Cerebellar nuclear complex (tissue), 1 donor: ENCODE measurements at regions not wholly inside any gene's neighbourhood (a gene's known extent, or its start where the extent isn't known, plus 50 kb on each side); places are given as distances from the start of the nearest gene placed in this dataset.
"Not testable (repeated sequence)": the region's sequence is repeated elsewhere in the genome, so short reads cannot be mapped to it uniquely, and the experiment has no call there.

ENCODE experiments used
- DNase-seq, 2 experiments: peaks; one replicate each; lab custom pipeline; 2025; lab: John Stamatoyannopoulos, UW

GRCh38 chr2:61675204-61675603, 137.0 kb upstream of the XPO1 start:
- DNase-seq, result no peak

- DNase-seq, result no peak
These were observed 133.6 kb upstream of the XPO1 start for GRCh38 chr2:61671561-61672315.

GRCh38 chr2:61670591-61671501, 132.7 kb upstream of the XPO1 start:
- no peak for DNase-seq

GRCh38 chr2:61664190-61664589, 126.0 kb upstream of the XPO1 start:
- DNase-seq, result no peak

- DNase-seq, result no peak
These were observed 124.8 kb upstream of the XPO1 start for GRCh38 chr2:61662990-61663389.

DNA sequence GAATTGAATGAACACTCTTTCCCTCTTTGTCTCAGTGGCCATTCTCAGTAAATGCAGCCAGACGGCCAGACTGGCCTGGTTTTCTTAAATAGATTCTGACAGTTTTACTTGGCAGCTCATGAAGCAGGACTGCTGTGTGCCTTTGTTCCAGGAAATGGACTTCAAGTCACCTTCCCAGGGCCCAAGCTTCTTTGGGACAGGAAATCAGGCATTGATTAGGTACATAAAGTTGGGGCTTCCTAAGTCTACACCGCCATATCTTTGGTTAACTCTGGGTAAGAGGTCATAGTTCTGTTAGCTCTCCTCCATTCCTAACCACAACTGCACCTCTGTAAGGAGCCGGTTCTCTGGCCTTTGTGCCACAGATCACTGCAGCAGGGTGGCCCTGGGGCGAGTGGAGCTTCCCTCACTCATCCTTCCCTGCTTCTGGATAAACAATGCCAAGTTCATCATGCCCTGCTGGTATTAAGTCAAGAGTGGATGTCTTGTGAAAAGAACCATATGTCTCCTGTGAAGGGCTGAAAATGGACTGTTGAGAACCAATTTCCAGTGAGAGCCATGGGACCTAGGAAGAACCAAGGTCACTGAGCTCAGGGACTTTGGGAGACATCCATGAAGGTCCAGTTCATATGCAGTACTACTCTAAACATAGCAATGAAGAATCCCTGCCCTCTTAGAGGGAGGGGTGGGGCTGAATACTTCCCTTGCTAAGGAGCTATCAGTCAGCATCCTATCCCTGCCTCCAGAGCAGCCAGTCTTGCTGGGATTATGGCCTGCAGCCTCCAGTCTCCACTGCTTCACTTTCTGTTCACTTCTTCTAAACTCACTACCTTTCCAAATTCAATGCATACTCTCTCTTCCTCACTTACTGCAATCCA, 122.6 kb upstream of the XPO1 start:
- no peak for DNase-seq

- no peak for DNase-seq
These were observed 121.0 kb upstream of the XPO1 start for GRCh38 chr2:61658841-61659780.

DNA sequence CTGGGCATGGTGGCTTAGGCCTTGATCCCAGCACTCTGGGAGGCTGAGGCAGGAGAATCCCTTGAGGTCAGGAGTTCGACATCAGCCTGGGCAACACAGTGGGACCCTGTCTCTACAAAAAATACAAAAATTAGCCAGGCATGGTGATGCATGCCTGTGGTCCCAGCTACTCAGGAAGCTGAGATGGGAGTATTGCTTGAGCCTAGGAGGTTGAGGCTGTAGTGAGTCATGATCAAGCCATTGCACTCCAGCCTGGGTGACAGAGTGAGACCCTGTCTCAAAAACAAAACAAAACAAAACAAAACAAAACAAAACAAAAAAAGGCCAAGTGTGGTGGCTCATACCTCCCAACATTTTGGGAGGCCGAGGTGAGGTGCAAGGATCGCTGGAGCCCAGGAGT, 111.8 kb upstream of the XPO1 start:
- not testable (repeated sequence) for DNase-seq

DNA sequence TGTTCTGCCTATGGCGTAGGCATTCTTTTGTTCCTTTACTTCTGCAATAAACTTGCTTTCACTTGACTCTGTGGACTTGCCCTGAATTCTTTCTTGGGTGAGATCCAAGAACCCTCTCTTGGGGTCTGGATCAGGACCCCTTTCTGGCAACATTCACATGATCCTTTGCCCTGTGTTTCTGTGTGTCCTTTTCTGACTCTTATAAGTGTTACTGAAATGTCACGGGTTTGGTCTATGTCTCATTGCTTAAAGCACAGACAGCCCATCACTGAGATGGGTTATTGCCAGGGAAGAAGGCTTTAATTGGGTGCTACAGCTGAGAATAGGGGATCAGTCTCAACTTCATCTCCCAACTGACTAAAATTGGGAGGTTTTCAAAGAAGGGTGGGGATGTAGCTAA, 110.9 kb upstream of the XPO1 start:
- DNase-seq, result no peak

DNA sequence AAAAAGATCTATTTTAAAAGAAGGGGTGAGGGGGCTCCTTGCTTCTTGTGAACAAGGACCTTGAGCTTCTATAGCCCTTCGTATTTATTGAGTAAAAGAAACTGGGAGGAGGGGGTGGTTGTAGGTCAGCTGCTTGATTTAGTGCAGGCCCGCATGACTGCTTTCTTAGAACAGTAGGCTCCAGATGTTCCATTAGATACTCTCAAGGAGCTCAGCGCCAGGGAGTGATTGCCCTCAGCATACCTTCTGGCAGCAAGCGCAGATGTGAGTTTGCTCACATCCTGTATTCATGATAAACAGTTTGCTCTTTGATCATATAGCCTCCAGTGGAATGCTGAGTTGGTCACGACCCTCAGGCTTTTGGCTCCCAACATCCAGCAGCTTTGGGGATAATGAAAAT, 108.9 kb upstream of the XPO1 start:
- DNase-seq, result no peak

DNA sequence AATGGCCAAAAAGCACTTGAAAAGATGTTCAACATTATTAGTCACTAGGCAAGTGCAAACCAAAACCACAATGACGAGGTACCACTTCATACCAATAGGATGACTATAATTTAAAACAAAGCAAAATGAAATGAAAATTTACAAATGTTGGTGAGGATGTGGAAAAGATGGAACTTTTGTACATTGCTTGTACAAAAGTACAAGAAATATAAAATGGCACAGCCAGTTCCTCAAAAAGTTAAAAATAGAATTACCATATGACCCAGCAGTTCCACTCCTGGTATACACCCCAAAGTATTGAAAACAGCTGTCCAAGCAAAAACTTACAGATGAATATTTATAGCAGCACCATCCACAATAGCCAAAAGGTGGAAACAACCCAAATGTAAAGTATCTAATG, 107.8 kb upstream of the XPO1 start:
- DNase-seq, result no peak

DNA sequence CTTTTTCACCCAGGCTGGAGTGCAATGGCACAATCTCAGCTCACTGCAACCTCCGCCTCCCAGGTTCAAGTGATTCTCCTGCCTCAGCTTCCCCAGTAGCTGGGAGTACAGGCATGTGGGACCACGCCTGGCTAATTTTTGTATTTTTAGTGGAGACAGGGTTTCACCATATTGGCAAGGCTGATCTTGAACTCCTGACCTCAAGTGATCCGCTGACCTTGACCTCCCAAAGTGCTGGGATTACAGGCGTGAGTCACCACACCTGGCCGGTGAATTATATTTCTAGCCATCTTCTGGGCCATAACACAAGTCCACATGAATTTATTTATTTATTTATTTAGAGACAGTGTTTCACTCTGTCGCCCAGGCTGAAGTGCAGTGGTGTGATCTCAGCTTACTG, 105.0 kb upstream of the XPO1 start:
- DNase-seq, result not testable (repeated sequence)

- DNase-seq, result no peak
These were observed 102.2 kb upstream of the XPO1 start for GRCh38 chr2:61640406-61640805.

- DNase-seq, result no peak
These were observed 101.6 kb upstream of the XPO1 start for GRCh38 chr2:61639721-61640120.

DNA sequence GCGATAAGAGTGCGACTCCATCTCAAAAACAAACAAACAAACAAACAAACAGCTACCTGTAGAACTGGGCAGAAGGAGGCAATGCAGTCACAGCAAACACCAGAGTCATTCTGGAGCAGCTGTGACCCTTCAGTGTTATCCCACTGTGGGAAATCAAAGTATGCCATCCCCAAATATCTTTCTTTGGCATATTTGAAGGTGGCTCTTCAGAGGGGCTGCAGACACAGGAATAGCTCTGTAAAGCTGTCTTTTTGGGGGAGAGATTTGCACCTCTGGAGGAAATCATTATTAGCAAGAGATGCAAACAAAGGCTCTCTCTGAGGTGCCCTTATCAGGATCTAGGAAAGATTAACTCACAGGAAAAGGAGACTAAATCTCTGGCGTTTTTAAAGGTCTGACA, 98.5 kb upstream of the XPO1 start:
- no peak for DNase-seq

- DNase-seq, result no peak
These were observed 96.4 kb upstream of the XPO1 start for GRCh38 chr2:61634512-61634911.

- DNase-seq, result no peak
These were observed 95.1 kb upstream of the XPO1 start for GRCh38 chr2:61633250-61633649.

DNA sequence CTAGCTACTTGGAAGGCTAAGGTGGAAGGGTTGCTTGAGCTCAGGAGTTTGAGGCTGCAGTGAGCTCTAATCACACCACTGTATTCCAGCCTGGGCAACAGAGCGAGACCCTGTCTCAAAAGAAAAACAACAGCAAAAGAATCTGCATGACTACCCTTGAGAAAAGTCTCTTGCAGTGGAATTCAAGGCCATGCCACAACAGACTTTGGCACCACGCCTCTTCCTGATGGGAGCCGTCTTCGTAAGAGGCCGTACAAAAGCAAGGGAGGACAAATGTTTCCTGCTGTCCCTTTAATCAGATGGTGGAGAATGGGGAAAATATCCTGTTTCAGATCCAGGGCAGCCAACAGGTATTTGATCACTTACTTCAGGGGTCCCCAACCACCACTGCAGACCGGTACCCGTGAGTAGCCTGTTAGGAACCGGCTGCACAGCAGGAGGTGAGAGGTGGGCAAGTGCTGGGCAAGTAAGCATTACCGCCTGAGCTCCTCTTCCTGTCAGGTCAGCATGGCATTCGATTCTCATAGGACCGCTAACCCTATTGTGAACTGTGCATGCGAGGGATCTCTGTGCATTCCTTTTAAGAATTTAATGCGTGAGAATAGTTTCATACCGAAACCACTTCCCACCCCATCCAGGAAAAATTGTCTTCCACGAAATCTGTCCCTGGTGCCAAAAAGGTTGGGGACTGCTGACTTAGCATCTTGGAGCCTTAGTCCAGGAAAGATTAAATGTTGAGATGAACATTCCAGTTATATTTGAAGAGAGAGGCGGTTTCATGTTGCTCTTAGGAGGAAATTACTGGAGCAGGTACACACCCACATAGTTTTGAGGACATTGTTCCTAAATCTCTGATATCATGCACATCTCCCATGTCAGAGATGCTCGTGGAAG, 94.4 kb upstream of the XPO1 start:
- no peak for DNase-seq

DNA sequence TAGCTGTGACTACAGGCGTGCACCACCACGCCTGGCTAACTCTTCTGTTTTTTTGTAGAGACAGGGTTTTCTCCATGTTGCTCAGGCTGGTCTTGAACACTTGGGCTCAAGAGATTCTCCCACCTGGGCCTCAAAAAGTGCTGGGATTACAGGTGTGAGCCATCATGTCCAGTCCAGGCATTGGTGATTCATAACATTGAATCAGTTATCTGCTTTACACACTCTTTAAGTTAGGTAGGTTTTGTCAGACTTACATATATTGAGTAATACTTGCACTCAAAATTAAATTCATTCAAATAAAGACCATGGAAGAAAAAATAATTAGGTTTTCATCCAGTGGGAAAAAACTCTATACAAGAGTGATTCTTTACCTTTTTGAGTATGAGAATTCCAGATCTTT, 93.2 kb upstream of the XPO1 start:
- no peak for DNase-seq

DNA sequence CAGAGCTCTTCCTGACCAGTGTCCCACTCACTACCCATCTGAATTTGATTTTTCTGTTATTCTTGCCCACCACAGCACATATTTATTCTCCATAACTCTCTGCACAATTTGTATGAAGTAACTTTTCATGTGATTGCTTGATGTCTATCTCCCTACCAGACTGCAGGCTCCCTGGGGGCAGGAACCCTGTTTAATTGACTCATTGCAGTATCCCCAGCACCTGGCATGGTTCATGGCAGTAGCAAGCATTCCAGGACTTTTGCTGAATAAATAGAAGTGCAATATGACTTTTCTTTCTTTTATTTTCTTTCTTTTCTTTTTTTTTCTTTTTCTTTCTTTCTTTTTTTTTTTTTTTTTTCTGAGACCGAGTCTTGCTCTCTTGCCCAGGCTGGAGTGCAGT, 88.7 kb upstream of the XPO1 start:
- DNase-seq, result no peak
